Amniotic stem cell (primary cell): ENCODE measurements at regions not wholly inside any gene's neighbourhood (a gene's known extent, or its start where the extent isn't known, plus 50 kb on each side); places are given as distances from the start of the nearest gene placed in this dataset.

Source experiments
- DNase-seq: peaks from one replicate; lab custom pipeline; 2025; lab: John Stamatoyannopoulos, UW

DNA sequence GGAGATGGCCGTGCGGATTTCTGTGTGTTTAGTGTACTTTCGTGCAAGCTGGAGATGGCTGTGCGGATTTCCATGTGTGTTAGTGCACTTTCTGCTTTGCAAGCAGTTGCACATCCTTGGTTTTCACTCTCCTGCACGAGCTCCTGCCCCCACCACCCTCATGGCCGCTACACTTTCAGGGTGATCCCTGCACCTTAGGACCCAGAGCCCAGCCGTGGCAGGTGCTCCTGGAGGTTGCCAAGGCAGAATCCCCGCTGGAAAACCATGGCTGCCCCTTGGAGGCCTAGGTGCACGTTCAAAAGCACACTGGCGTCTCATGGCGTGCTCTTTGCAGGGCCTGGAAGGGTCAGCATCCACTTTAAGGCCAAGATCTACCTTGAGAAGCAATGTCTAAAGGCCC lies 311.0 kb upstream of the TNRC6C start:
- DNase-seq: no peak

DNA sequence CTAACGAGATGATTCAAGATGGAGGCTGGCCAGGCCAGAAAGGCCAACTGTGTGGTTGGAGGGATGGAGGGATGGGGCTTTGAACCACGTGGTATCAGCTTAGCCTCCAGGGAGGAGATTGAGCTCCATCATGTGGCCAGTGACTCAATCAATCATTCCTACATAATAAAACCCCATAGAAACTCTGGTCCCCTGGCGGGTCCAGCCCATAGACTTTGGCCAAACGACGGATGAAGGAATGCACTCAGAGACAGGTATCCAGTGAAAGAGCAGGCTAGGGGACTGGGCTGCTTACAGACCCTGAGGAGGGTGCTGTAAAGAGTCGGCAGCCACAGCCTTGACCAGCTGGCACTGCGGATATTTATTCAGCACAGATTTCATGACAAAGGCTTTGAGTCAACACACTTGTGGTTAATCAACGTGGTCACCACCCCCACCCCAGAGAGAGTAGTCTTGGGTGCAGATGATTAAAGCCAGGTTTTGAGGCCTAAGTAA lies 308.7 kb upstream of the TNRC6C start:
- no peak for DNase-seq

DNA sequence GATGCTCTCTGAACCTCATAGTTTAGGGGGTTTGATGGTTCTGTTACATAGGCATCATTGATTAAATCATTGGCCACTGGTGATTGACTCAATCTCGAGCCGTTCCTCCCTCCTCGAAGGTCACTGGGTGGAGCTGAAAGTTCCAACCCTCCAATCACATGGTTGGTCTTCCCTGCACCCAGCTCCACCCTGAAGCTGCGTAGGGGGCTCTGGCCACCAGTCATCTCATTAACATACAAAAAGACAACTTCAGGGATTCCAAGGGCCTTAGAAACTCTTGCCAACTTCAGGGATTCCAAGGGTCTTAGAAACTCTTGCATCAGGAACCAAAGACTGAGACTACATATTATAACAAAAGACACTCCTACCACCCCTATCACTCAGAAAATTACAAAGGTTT lies 306.5 kb upstream of the TNRC6C start:
- no peak for DNase-seq

DNA sequence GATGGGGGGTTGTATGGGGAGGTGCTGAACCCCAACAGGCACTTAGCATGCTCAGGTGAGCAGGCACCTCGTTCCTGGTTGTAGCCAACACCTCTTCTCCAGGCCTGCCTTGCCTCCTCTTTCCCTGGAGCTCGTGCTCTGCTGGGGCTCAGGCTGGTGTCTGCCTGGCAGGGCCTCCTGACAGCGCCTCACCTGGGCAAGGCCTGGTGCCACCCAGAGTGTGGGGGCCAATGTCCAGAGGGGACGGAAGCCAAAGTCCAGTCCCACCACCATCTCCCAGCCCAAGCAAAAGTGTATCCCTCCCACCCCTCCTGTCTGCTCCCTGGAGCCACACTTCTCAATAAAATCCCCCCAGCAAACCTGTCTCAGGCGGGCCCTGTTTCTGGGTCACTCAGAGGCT lies 304.2 kb upstream of the TNRC6C start:
- DNase-seq: no peak

DNA sequence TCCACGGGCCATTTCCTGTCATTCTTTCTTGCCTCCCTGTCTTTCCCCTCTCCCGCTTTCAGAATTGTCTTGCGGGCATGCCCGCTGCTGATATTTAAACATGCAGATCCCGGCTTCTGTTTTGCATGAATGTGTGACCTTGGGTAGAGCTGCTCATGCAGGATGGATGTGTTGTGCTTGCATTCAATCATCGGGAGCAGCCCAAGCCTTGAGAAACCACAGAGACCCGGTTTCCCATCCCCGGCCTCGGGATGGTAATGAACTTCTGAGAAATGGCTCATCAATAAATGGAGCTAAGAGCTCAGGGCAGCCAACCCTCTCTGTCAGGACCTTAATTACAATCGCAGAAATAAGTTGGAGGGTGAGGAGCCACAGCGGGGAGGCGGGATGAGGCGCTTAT lies 303.7 kb upstream of the TNRC6C start:
- no peak for DNase-seq

DNA sequence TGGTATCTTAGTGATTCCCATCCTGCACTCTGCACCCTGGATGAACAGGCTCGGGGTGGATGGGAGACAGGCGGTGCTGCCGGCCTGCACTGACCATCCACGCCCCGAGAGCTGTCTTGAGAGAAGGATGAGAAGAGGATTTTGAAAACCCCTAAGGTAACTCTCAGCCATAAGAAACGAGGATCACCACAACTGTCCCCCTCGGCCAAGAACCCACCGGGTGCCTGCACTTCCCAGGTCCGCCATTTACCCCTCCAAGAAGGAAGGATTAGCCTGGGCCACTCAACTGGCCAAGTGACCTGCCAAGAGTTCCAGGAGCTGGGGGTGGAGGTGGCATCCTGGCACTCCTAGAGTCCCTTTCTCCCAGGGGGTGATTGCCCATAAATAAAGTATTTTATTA lies 302.4 kb upstream of the TNRC6C start:
- no peak for DNase-seq

DNA sequence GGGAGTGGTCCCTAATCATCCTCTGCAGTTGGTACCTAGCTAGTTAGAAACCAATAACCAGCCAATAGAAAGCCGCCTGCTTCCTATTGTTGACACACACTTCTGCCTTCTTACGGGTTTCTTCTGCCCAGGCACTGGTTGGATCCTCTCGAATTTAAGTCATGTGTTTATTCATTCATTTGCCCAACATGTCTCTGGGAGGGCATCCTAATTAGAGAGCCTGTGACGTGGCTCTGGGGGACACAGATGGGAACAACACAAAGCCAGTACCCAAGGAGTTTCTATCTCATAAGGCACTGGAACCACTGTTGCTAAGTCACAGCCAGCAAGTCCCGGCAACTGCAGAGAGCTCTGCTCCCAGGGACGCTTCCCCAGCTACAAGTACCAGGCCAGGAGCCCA lies 300.7 kb upstream of the TNRC6C start:
- DNase-seq: no peak

DNA sequence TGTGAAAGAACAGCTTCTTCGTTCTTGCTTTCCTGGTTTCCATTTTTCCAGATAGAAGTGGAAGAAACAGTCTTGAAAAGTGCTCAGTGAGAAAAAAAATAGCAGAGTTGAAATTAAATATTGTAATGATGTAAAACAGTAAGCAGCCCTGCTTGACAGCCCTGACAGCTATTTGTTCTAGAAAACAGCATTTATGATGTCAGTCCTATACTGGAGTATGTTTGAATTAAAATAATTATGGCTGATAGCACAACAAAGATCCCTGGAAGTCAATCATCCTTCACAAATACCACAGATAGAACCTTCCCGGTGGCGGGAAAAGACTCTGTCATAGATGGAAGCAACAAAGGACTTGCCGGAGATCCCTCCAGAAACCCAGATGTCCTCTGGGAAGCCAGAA lies 298.0 kb upstream of the TNRC6C start:
- no peak for DNase-seq

DNA sequence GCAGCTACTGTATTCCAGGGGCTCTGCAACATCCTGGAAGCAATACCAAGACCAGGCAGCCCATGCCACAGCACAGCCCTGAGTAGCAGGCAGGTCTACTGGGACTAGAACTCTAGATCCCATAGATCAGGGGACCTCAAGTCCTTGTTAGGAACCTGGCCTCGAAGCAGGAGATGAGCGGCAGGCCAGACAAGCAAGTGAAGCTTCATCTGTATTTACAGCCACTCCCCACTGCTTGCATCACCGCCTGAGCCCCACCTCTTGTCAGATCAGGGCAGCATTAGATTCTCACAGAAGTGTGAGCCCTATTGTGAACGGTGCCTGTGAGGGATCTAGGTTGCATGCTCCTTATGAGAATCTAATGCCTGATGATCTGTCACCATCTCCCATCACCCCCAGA lies 295.7 kb upstream of the TNRC6C start:
- no peak for DNase-seq

DNA sequence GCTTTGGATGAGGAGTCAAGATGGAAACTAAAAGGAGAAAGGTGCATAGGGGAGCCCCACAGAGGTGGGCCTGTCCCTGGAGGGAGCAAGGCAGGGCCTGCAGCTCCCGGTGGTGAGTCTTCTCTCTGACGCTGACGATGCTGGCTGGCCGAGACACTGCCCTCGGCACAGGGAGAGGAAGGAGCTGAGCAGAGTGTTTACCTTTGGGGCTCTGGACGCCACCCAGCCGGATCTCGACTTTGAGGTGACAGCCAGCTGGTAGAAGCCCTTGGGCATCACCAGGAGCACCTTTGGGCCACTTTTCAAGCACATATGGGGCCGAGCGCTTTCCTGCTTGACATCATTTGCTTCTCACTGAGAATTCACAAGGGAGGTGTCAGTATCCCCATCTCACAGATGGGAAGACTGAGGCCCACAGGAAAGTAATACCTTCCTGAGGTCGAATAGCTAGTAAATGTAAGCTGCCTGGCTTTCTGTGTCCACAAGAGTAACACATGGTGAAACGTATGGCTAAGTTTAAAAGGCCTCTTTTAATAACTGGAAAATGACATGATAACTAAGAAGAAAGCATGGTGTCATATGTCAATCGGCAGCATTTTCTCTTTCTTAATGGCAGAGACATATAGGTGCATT lies 294.3 kb upstream of the TNRC6C start:
- DNase-seq: no peak

DNA sequence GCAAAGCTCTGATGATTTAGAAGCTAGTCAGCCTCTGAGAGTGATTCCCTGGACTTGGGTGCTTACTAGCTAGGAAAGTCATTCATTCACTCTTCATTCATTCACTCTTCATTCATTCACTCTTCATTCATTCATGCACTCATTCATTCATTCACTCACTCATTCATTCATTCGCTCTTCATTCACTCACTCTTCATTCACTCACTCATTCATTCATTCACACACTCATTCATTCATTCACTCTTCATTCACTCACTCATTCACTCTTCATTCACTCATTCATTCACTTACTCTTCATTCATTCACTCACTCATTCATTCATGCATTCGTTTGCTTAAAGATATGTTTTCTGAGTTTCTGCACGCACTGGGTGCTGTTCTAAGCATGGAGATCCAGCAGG lies 292.7 kb upstream of the TNRC6C start:
- no peak for DNase-seq

DNA sequence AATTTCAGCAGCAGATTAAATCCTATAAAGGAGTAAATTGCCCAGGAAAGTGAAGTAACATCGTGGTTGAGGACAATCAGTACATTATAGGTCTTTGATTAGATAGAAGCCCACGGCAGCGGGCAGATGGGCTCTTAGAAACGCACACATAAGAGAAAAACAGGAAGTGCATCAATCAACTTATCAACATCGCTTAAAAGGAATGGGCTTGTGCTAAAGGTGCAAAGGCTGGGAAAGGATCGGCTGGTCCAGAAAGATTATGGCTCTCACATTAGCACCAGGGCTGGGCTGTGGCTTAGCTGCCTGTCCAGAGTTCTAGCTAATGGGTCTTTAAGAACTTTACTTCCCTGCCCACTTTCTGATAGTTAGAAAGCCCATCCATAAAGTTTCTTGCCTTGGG lies 292.0 kb upstream of the TNRC6C start:
- no peak for DNase-seq

DNA sequence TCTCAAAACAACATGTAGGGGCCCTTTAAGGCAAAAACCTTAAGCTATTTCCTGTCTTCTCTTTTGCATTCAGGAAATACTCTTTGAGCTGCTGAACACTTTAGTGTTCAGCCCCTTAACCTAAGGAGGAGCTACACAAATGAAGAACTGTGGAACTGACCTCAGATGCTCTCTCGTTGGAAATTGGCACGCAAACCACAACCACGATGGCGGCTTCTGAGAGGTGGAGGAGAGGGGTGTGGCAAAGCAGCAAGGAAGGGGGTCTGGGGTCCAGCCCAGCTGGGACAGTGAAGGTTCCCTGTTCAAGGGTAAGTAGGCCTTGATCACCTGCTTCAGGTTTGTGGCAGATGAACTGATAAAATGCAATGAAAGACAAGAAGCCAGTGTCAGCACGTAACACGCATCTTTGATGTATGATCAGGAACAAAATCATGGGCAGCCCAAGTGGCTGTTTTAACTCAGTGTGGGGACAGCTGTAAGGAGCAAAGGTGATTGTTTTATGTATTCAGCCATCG lies 291.6 kb upstream of the TNRC6C start:
- DNase-seq: no peak

DNA sequence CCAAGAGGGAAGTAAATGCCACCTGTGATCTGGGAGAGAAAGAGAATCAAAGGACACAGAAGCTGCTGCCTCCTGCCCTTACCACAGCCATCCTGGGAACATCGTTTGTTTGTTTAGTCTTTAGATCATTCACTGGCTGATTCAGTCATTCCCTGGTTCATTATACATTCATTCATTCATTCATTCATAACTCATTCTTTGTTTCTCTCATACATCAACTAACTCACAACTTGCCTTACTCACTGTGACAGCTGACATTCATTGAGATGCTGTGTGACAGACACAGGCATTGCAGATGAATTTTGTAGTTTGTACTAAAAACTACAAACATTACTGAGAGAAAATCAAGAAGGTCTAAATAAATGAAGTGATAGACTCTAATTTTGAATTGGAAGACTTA lies 291.0 kb upstream of the TNRC6C start:
- no peak for DNase-seq

DNA sequence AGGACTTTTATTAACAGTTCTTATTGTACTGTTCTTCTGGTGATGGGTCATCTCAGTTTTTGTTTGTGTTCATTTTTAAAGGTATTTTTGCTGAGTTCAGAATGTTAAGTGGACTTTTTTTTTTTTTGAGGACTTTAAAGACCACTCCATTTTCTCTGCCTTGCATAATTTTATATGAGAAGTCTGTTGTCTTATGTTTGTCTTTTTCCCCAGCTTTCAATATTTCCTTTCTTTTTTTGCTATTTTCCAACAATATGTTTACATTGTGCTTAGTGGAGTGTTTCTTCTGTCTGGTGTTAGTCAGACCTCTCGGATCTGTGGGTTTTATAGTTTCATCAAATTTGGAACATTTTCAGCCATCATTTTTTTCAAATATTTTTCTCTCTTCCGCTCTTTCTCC lies 290.0 kb upstream of the TNRC6C start:
- DNase-seq: no peak

DNA sequence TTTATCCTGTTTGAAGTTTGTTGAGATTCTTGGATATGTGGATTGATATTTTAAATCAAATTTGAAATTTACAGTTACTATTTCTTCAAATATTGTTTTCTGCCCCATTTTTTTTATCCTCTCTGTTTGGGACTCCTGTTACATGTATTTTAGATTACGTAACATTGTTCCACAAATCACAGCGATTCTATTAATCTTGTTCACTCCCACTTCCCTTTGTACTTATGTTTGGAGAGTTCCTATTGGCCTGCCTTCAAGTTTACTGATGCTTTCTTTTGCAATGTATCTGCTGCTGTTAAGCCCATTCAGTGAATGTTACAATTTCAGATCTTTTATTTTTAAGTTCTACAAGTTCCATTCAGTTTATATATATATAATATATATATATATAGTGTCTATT lies 288.3 kb upstream of the TNRC6C start:
- DNase-seq: no peak

DNA sequence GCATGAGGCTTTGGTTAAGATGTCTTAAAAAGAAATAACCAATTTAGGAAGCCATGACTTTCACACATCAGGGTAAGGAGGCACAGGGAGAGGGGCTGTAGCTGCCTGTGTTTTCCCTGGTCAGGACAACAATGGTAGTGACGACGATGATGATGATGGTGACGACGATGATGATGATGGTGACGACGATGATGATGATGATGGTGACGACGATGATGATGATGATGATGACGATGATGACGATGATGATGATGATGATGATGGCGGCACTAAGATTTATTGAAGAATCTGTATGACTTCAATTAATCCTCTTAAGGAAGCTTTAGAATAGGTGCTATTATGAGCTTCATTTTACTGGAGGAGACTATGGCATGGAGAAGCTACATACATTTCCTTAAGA lies 284.1 kb upstream of the TNRC6C start:
- DNase-seq: no peak

DNA sequence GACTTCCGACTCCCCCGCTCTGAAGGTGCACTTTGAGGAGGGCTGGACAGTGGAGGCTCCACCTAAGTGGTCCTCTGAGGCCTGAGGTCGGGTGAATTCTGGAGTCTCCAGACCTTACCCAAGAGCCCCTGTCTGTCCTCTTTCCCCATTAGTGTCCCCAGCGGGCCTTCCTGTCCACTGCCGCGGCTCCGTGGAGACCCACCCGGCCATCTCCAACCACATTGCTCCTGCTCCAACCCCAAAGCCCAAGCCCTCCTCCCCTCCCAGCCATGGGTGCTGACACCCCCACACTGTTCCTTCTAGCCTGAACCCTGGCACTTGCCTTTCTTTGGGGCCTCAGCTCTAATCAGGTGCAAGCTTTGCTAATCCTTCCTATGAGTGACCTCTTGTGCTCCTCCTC lies 283.1 kb upstream of the TNRC6C start:
- DNase-seq: no peak

DNA sequence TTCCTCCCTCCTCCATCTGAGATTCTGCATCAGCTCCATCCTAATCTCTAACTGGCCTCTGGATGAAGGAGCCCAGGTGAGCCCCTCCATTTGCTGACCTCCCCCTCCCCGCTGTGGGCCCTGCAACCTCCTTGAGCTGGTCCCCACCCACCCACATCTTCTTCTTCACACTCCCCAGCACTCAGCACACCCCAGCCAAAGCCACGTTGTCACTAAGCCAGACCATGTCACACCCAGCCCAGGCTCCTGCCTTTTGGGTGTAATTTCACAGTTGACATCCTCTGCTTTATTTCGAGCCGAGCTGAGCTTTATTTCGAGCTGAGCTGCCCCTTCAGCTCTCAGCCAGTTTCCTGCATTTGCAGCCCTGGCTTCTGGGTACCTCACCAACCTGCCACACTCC lies 282.7 kb upstream of the TNRC6C start:
- no peak for DNase-seq

DNA sequence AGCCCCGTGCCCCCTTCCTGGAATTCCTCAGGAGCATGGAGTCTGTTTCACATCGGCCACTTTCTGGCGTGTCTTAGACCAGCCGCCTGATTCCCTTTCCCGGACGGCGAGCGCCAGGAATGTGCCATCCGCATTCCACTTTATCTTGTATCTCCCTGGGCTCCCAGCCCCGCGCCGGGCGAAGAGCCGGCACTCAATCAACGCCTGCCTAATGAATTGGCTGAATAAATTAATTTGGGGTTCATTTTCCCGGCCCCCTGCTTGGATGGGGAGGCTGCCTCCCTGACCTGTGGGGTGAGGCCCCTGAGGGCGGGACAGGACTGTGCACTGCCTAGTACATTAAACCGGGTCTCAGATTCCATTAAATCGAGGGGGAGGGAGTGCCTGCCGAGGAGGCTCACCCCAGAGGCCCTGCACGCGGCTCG lies 282.3 kb upstream of the TNRC6C start:
- DNase-seq: no peak

DNA sequence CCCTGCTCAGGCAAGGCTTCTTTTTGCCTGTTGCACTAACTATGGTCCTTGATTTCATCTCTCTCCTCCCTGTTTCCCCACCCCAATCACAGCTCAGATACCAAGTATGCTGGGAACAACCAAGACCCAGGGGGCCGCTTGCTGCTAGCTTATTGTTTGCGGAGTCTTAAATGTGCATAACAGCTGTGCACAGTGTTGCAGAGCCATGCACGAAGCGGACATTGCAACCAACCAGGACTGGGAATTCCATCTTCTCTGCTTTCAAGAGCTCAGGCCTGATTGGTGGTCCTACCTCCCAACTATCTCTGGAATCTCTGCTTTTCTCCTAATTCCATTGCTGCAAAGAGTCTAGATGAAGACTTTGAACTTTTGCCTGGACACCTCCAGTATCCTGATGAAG lies 281.3 kb upstream of the TNRC6C start:
- no peak for DNase-seq

DNA sequence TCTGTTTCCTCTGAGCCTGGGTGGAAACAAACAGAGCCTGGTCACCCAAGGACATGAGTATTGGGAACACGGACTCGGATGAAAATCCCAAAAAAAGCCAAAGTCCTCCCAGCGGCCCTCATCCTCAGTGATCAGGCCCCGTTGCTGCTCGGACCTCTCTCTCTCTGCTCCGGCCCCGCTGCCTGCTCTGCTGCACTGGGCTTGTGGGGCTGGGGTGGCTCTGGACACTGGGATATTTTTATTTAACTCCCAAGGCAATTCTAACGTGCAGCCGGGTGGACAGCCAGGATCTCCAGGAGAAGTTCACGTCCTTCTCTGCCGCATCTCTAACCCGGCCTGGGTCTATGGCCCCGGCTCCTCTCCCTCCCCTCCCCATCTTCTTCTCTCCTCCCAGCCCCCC lies 280.9 kb upstream of the TNRC6C start:
- no peak for DNase-seq

DNA sequence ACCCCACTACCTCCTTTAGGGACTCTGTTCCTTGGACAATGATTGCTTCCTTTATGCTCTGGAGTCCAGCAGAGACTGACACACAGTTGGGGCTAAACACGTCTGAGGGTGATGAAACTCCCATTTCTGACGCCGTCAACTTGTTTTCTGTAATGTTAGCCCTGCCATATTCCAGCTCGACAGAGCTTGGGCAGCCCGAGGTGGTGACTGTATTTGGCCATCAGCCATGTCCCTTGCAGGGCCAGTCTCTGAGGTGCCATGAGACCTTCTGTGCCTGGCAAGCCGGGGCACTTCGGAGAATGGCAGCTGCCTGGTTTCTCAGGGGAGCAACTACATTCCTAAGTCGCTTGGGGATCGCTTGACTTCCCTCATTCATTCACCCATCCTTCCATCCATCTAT lies 278.9 kb upstream of the TNRC6C start:
- DNase-seq: no peak

DNA sequence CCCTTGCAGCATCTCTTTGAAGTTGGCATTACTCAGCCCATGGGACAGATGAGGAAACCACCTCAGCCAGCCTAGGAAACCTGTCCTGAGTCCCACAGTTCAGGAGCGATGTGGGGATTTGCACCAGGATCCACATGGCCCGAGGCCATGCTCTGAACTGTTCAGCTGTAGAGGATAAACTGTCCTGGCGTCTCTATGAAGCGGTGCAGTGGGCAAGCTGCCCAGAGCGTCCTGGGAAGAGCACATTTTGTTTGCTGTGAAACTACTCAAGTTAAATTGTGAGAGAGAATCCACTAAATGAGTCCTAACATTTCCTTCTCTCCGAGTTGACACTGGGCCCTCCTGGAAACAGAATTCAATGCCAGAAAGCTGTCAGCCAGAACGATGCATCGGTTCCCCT lies 276.6 kb upstream of the TNRC6C start:
- no peak for DNase-seq
